H9 (cell line): ENCODE measurements at regions not wholly inside any gene's neighbourhood (a gene's known extent, or its start where the extent isn't known, plus 50 kb on each side); places are given as distances from the start of the nearest gene placed in this dataset.

Experiments used
- DNase-seq: peaks from one replicate; pipeline ENCODE4 v3.0.0-alpha.2; 2017
- H2AFZ ChIP-seq: one replicate; pipeline ENCODE4 v1.6.1; 2013; ENCODE audit warnings: mild to moderate bottlenecking, low read length, control low read depth, moderate library complexity
- H2AK5ac ChIP-seq: 2 replicates; pipeline ENCODE4 v1.6.1; 2013; ENCODE audit warnings: low read length, control low read depth, mixed read lengths; ENCODE audit not compliant: insufficient read length
- H2BK120ac ChIP-seq: one replicate; pipeline ENCODE4 v1.6.1; 2013; ENCODE audit warnings: low read depth, mild to moderate bottlenecking, low read length, control low read depth, inconsistent platforms; ENCODE audit not compliant: poor library complexity, severe bottlenecking
- H2BK12ac ChIP-seq: 2 replicates; pipeline ENCODE4 v1.6.1; 2013; ENCODE audit warnings: low read length, control low read depth, mixed read lengths, low read depth; ENCODE audit not compliant: insufficient read length
- H2BK15ac ChIP-seq: 2 replicates; pipeline ENCODE4 v1.6.1; 2013; ENCODE audit warnings: low read depth, low read length, control low read depth
- H2BK20ac ChIP-seq: one replicate; pipeline ENCODE4 v1.6.1; 2013; ENCODE audit warnings: low read depth, mild to moderate bottlenecking, low read length, control low read depth, inconsistent platforms; ENCODE audit not compliant: poor library complexity, severe bottlenecking
- H2BK5ac ChIP-seq: 2 replicates; pipeline ENCODE4 v1.6.1; 2013; ENCODE audit warnings: low read length, control low read depth, mixed read lengths; ENCODE audit not compliant: insufficient read length
- H3K14ac ChIP-seq: 2 replicates; pipeline ENCODE4 v1.6.1; 2013; ENCODE audit warnings: low read length, control low read depth; ENCODE audit not compliant: insufficient read depth
- H3K18ac ChIP-seq: 2 replicates; pipeline ENCODE4 v1.6.1; 2013; ENCODE audit warnings: low read depth, mild to moderate bottlenecking, mixed read lengths, low read length, control low read depth; ENCODE audit not compliant: insufficient read length
- H3K23ac ChIP-seq: 2 replicates; pipeline ENCODE4 v1.6.1; 2013; ENCODE audit warnings: low read length, control low read depth, mixed read lengths, low read depth; ENCODE audit not compliant: insufficient read length
- H3K23me2 ChIP-seq: 2 replicates; pipeline ENCODE4 v1.6.1; 2013; ENCODE audit warnings: low read depth, mild to moderate bottlenecking, mixed read lengths, low read length, control low read depth; ENCODE audit not compliant: insufficient read length, poor library complexity, severe bottlenecking
- H3K27ac ChIP-seq: 2 replicates; pipeline ENCODE4 v1.5.1; 2013; ENCODE audit warnings: low read length, control low read depth, mixed read lengths, low read depth; ENCODE audit not compliant: insufficient read length
- H3K27me3 ChIP-seq: 2 replicates; pipeline ENCODE4 v1.6.1; 2013; ENCODE audit warnings: low read length, control low read depth, inconsistent platforms; ENCODE audit not compliant: insufficient read depth
- H3K4ac ChIP-seq: 2 replicates; pipeline ENCODE4 v1.6.1; 2013; ENCODE audit warnings: low read depth, mild to moderate bottlenecking, control low read depth, inconsistent platforms, low read length, moderate library complexity
- H3K4me1 ChIP-seq: 2 replicates; pipeline ENCODE4 v1.6.1; 2013; ENCODE audit warnings: low read length, control low read depth, inconsistent platforms; ENCODE audit not compliant: insufficient read depth
- H3K4me2 ChIP-seq: 2 replicates; pipeline ENCODE4 v1.6.1; 2013; ENCODE audit warnings: low read length, control low read depth, mixed read lengths; ENCODE audit not compliant: insufficient read length, insufficient read depth
- H3K56ac ChIP-seq: 2 replicates; pipeline ENCODE4 v1.6.1; 2013; ENCODE audit warnings: low read depth, mild to moderate bottlenecking, mixed read lengths, low read length, control low read depth; ENCODE audit not compliant: insufficient read length
- H3K79me1 ChIP-seq: 2 replicates; pipeline ENCODE4 v1.6.1; 2013; ENCODE audit warnings: low read depth, mild to moderate bottlenecking, moderate library complexity, low read length, control low read depth, inconsistent platforms; ENCODE audit not compliant: insufficient read depth, poor library complexity, severe bottlenecking
- H3K79me2 ChIP-seq: 2 replicates; pipeline ENCODE4 v1.6.1; 2013; ENCODE audit warnings: low read length, control low read depth, inconsistent platforms; ENCODE audit not compliant: insufficient read depth
- H3K9ac ChIP-seq: 2 replicates; pipeline ENCODE4 v1.6.1; 2013; ENCODE audit warnings: low read length, control low read depth, mixed read lengths; ENCODE audit not compliant: insufficient read length; ENCODE audit errors: extremely low read depth
- H3K9me3 ChIP-seq: one replicate; pipeline ENCODE4 v1.6.1; 2013; ENCODE audit warnings: low read depth, low read length, inconsistent platforms; ENCODE audit not compliant: control insufficient read depth
- H3T11ph ChIP-seq: one replicate; pipeline ENCODE4 v1.6.1; 2013; ENCODE audit warnings: mild to moderate bottlenecking, low read length, control low read depth, inconsistent platforms
- H4K20me1 ChIP-seq: one replicate; pipeline ENCODE4 v1.6.1; 2013; ENCODE audit not compliant: control insufficient read depth, insufficient read length, insufficient read depth
- H4K5ac ChIP-seq: 2 replicates; pipeline ENCODE4 v1.6.1; 2013; ENCODE audit warnings: low read depth, mild to moderate bottlenecking, mixed read lengths, low read length, control low read depth; ENCODE audit not compliant: insufficient read length
- H4K8ac ChIP-seq: replicated peaks from 2 replicates; pipeline ENCODE4 v1.6.1; 2013; ENCODE audit warnings: low read length, control low read depth, mixed read lengths, low read depth; ENCODE audit not compliant: insufficient read length
- H4K91ac ChIP-seq: 2 replicates; pipeline ENCODE4 v1.6.1; 2013; ENCODE audit warnings: low read depth, mild to moderate bottlenecking, moderate library complexity, mixed read lengths, low read length, control low read depth; ENCODE audit not compliant: insufficient read length
- H3K27ac Mint-ChIP-seq, 3 experiments: 2 replicates in 2 of 3; 3 replicates in 1 of 3; pipeline ENCODE4 v1.8.0; 2020 to 2021; ENCODE audit warnings: mixed read lengths in 3 of 3, mild to moderate bottlenecking in 1 of 3, moderate library complexity in 1 of 3
- H3K27me3 Mint-ChIP-seq: 2 replicates; pipeline ENCODE4 v1.8.0; 2021; ENCODE audit warnings: low read depth, mild to moderate bottlenecking, moderate library complexity, mixed read lengths
- H3K36me3 Mint-ChIP-seq, 3 experiments: 2 replicates in 2 of 3; 3 replicates in 1 of 3; pipeline ENCODE4 v1.8.0; 2020 to 2021; ENCODE audit warnings: low read depth in 3 of 3, mixed read lengths in 3 of 3; ENCODE audit not compliant: insufficient read depth in 1 of 3
- H3K4me1 Mint-ChIP-seq, 2 experiments: 2 replicates each; pipeline ENCODE4 v1.8.0; 2020; ENCODE audit warnings: mixed read lengths in 2 of 2
- H3K4me3 Mint-ChIP-seq, 2 experiments: 2 replicates in 1 of 2; 3 replicates in 1 of 2; pipeline ENCODE4 v1.8.0; 2020 to 2021; ENCODE audit warnings: mild to moderate bottlenecking in 2 of 2, mixed read lengths in 2 of 2, moderate library complexity in 1 of 2
- H3K9me3 Mint-ChIP-seq, 2 experiments: 2 replicates in 1 of 2; 3 replicates in 1 of 2; pipeline ENCODE4 v1.8.0; 2020; ENCODE audit warnings: mild to moderate bottlenecking in 2 of 2, mixed read lengths in 2 of 2, moderate library complexity in 1 of 2
- WGBS: extraction: QIAGEN DNeasy Blood & Tissue Kit; methylation state at CpG from one replicate; pipeline ENCODE4 v1.1.7; 2013; ENCODE audit warnings: missing lambda C conversion rate, low lambda C conversion rate, mixed read lengths; ENCODE audit not compliant: insufficient read length; ENCODE audit errors: extremely low coverage; 5-methylcytosine and 5-hydroxymethylcytosine counted together
- TF ChIP-seq, protein P1 (sequence below): fragments of 200-600 bp; sonication (generic); conservative IDR thresholded peaks from 3 replicates; pipeline ENCODE4 v1.8.0; 2021; ENCODE audit warnings: antibody characterized with exemption, mild to moderate bottlenecking

DNA sequence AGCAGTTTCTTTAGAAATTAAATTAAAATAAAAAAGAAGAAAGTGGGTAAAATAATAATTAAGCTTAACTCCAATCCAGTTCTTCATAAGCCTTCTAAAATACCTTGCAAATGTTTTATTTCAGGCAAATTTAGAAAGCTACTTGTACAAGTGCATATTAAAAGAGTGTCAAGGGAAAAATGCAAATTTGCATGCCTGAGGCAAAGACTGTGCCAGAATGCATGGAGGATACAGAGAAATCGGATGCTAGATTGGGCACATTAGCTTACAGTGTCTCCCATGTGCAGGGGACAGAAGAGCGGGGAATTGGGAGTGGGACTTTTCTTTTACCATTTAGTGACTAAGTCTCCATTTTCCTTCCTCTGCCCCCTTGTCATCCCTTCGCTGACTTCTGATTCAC lies 173.0 kb upstream of the NWD2 start:
- Histone ChIP-seq H3K4me1 (no peaks in the 10 kb centered on the region), H3K9ac (no peak overlapping the region), H3K14ac (no peak overlapping the region), H2BK12ac (no peak overlapping the region), H3K4ac (no peak overlapping the region), H3K23me2 (no peaks in the 10 kb centered on the region), H3T11ph (no peak overlapping the region), H3K79me2 (no peaks in the 10 kb centered on the region), H2AK5ac (no peak overlapping the region), H2BK5ac (no peak overlapping the region), H4K20me1 (no peaks in the 10 kb centered on the region), H2AFZ (no peak overlapping the region), H3K23ac (no peak overlapping the region), H3K18ac (no peak overlapping the region), H4K5ac (no peak overlapping the region), H3K4me2 (no peak overlapping the region), H3K56ac (no peak overlapping the region), H2BK120ac (no peak overlapping the region), H4K91ac (no peak overlapping the region), H2BK15ac (no peak overlapping the region), H2BK20ac (no peak overlapping the region), H3K79me1 (no peaks in the 10 kb centered on the region), H3K9me3 (no peaks in the 10 kb centered on the region), H4K8ac (no peak overlapping the region), H3K27ac (no peak overlapping the region), H3K27me3 (no peaks in the 10 kb centered on the region)
- H3K9me3 Mint-ChIP-seq = no peaks in the 10 kb centered on the region; a peak in 1 of 5 replicates
- DNase-seq = no peak
- H3K27me3 Mint-ChIP-seq = peaks cover 2% of the 10 kb centered on the region; the same call in 1 of the 2 replicates
- H3K4me3 Mint-ChIP-seq = no peak overlapping the region
- H3K4me1 Mint-ChIP-seq = no peaks in the 10 kb centered on the region
- WGBS = no CpG with 5 or more reads among the region's 3 CpGs
- TF ChIP-seq, protein P1, sequence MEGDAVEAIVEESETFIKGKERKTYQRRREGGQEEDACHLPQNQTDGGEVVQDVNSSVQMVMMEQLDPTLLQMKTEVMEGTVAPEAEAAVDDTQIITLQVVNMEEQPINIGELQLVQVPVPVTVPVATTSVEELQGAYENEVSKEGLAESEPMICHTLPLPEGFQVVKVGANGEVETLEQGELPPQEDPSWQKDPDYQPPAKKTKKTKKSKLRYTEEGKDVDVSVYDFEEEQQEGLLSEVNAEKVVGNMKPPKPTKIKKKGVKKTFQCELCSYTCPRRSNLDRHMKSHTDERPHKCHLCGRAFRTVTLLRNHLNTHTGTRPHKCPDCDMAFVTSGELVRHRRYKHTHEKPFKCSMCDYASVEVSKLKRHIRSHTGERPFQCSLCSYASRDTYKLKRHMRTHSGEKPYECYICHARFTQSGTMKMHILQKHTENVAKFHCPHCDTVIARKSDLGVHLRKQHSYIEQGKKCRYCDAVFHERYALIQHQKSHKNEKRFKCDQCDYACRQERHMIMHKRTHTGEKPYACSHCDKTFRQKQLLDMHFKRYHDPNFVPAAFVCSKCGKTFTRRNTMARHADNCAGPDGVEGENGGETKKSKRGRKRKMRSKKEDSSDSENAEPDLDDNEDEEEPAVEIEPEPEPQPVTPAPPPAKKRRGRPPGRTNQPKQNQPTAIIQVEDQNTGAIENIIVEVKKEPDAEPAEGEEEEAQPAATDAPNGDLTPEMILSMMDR = no peak
- H3K36me3 Mint-ChIP-seq = no peaks in the 10 kb centered on the region
- no peak overlapping the region for H3K27ac Mint-ChIP-seq
